CD4-positive, alpha-beta T cell treated with Interleukin-21 for 1 hour (primary cell): ENCODE measurements at regions not wholly inside any gene's neighbourhood (a gene's known extent, or its start where the extent isn't known, plus 50 kb on each side); places are given as distances from the start of the nearest gene placed in this dataset.
A peak's percentile ranks its signal among the peaks of the same experiment; 100 is the strongest.

Source experiments
- DNase-seq: peaks from one replicate; pipeline ENCODE4 v3.0.0-alpha.2; 2020

DNA sequence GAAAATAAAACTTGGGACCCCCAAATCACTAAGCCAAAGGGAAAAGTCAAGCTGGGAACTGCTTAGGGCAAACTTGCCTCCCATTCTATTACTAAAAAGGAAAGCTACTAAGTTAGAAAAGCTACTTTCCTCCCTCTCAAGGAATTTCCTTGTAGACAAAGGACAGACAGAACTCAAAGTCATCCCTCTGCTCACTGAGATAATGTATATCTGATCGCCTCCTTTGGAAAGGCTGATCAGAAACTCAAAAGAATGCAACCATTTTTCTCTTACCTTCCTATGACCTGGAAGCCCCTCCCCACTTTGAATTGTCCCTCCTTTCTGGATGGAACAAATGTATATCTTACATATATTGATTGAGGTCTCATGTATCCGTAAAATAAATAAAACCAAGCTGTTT lies 190.5 kb upstream of the DCN start:
- no peak for DNase-seq

DNA sequence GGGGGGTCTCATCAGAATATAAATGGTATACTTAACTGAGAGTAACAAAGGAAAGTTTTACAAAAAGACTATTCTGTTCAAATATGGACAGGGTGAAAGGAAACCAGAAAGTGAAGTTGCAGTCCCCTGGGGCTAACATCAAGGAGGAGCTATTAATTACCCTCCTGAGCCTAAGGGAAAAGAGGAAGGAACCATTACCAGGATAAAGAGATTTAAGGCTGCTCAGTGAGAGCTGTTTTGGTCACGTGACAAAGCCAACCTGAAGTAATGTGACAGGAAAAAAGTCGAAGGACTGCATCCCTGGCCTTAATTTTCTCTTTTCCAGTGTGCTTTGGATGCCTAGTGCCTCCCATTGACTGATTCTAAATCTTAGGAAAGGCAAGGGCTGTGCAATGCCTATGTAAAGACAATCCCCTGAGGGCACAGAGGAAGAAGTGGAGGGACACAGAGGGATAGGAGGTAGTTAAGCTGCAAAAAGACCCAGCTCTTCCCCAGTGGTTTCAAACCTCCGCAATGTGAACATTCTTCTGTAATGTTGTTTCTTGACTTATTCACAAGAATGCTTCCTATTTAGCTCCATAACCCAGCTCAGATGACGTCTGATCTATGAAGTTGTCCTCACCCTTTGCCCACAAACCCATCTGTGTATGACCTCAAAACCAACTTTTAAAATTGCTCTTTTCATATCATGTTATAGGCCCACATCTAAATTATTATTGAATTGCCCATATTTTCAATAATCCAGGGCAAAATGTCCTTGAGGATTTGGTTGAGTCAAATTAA lies 187.7 kb upstream of the DCN start:
- no peak for DNase-seq

GRCh38 chr12:91368613-91369012 lies 186.0 kb upstream of the DCN start:
- no peak for DNase-seq

GRCh38 chr12:91367234-91367849 lies 184.7 kb upstream of the DCN start:
- no peak for DNase-seq

- no peak for DNase-seq
Observed at GRCh38 chr12:91364471-91365184, 182.0 kb upstream of the DCN start.

GRCh38 chr12:91361864-91362263 lies 179.2 kb upstream of the DCN start:
- DNase-seq = peak; percentile 45

DNA sequence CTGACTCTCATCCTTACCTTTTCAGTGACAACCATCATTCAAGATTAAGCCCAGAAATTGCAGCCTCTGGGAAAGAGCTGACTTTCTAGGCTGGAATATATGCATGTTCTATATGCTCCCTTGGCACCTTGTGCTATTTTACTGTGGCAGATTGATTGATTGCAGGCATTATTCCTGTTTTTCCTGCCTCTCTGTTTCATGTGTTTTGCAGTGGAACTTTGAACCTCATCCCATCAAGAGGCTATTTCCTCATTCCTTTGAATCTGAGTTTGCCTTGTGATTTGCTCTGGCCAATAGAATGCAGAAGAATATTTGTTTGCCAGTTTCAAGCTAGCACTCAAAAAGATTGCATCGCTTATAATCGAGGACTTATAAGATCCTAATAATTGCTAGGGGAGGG lies 174.8 kb upstream of the DCN start:
- DNase-seq = no peak

DNA sequence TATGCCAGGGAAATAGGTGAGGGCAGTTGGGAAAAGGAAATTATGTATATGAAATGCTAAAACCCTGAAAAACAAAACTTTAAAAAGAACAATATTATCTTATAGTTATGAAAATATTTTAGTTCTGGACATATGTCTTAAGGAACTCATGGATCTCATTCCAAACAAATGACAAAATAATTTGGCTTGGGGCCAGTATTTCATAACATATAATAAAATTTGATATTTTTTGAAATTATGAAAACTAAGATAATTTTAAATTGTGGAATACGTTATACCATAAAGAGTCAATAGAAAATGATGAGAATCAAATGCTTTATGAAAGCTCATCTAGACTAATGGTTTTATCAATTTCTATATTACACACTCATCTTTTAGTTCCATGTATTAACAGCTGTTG lies 173.8 kb upstream of the DCN start:
- DNase-seq = no peak

- DNase-seq = peak; percentile 37
Observed at GRCh38 chr12:91355150-91356006, 172.8 kb upstream of the DCN start.

DNA sequence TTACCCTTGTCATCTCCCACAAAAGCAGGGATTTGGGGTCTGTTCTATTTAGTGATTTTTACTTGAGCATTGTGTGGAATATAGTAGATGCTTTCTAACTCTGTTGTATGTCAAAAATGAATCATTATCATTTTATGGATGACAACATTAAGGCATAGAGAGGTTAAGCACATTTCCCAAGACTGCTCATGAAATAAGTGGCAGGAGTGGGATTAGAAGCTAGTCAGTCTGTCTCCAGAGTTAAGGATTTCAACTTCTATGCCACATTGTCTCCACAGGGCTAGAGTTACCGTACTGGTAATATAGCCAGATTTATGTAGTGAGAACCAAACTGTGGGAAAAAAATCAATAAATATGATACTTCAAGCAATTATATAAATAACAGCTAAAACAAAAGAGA lies 170.6 kb upstream of the DCN start:
- DNase-seq = no peak

DNA sequence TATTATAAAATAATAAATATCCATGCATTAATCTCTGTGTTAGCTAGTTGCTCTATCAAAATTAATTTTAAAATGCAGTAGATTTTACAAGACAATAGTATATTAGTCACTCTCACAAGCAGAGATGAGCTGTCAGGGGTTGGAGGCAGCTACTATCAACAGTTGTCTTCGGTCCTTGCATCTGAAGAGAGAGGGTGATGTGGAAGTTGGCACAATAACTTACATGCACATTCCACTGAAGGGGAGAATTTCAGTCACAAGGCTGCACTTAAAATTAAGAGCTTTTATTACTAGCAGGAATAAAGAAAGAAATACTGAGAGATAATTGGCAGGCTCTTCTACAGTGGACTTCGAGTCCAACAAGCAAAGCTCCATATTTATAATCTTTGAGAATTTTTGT lies 166.9 kb upstream of the DCN start:
- no peak for DNase-seq

GRCh38 chr12:91347481-91348214 lies 165.0 kb upstream of the DCN start:
- no peak for DNase-seq

- no peak for DNase-seq
Observed at GRCh38 chr12:91346827-91347226, 164.2 kb upstream of the DCN start.

- DNase-seq = no peak
Observed at GRCh38 chr12:91344408-91344807, 161.8 kb upstream of the DCN start.

GRCh38 chr12:91343010-91343409 lies 160.4 kb upstream of the DCN start:
- DNase-seq = no peak

DNA sequence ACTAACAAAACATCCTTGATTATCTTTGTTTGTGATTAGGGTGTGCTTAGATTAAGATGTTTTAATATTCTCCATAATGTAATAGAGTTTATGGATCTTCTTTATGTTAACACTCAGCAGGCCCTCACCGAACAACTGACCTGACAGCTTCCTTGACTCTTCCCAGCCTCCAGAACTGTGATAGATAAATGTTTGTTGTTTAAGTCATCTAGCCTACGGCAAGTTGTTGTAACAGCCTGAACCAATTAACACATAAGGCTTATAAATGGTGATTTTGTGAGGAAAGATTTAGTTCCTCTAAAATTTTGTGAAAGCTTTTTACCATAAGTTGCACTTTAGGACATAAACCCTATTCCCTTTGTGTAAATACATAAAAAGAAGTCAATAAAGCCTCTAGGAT lies 156.5 kb upstream of the DCN start:
- no peak for DNase-seq

DNA sequence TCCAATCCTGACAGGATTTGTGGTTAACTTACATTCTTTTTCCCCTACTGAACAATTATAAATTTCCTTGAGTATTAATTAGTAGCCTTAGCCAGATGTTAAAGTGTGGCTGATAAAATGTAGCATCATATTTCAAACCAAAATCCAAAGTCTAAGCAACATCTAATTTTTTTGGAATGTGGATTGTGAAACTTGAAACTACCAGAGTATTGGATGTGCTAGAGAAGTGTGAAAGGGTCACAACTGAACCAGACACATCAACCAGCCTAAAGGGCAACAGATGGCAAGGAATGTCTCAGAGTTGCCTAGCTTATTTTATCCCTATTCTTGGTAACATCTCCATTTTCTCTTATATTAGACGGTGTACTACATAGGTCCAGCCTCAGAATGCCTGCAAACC lies 153.1 kb upstream of the DCN start:
- no peak for DNase-seq

GRCh38 chr12:91333966-91334365 lies 151.3 kb upstream of the DCN start:
- no peak for DNase-seq

DNA sequence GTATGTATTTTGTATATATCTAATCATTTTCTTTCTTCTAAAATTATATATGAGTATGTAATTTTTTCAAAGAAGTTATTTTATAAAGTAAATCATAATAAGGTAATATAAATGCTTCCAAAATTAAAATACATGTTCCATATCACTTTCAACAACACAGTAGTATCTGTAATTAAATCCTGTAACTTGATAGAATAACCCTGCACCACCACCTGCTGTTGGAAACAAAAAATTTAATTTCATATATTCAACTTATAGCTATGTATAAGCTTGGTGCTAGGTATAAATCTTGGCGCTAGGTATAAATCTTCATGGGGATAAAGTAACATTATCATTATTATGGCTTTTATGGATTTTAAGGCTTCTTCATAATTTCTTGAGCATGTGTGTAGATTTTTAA lies 149.7 kb upstream of the DCN start:
- no peak for DNase-seq

GRCh38 chr12:91331371-91331770 lies 148.8 kb upstream of the DCN start:
- DNase-seq = no peak

DNA sequence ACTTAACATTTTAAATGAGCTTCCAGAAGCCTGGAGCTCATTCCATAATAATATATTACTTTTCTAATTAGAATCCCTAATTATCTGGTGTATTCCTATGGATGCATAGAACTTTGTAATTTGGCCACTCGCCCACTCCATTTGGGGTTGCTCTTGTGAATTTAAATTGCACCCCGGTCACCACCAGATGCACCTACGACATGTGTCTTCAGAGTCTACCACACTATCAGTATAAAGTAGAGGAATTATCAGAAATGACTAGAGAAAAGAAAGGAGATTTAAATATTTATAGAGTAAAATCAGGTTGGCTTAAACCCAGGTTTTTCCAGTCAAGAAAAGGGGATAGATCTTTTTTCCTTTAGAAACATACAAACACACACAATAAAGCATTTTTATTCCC lies 145.8 kb upstream of the DCN start:
- no peak for DNase-seq

DNA sequence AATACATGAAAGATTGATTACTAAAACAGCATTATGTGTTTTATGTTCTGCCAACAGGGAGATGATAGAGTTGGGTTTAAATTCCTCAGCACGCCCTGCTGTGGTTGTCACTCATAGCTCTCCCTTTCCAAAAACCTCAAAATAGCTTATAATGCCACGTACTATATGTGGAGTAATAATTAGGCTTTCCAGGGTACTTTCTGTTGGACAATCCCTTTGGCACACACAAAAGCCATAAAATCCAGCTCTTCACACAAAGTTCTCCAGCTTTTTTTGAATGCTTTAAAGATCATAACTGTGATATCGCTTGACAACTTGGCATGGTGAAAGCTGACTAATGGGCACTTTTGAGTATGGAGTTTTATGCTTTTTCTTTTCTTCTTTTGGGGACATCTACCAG lies 145.3 kb upstream of the DCN start:
- no peak for DNase-seq

DNA sequence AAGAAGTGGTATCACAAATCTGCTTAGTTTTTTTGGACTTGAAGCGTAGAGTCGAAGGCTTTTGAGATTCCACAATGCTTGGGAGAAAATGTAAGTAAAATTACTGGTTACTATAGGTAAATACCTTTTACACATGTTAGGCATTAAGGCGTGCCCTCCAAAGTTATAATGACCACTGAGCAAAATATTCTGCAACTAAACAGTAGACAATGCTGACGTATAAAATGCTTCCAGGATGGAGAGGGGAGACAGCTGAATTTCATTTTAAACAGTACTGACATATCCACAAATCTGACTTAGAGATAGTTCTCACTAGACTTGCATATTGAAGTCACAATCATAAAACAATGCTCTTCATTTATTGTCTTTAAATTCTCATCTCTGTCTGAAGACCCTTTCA lies 144.5 kb upstream of the DCN start:
- DNase-seq = no peak
